Left kidney (tissue), 1 donor: ENCODE measurements at regions not wholly inside any gene's neighbourhood (a gene's known extent, or its start where the extent isn't known, plus 50 kb on each side); places are given as distances from the start of the nearest gene placed in this dataset.

Experiments used
- DNase-seq: peaks from one replicate; pipeline ENCODE4 v3.0.0-alpha.2; 2013

- DNase-seq, result no peak
These were observed 146.3 kb upstream of the RGMA start for GRCh38 chr15:93235269-93235668.

GRCh38 chr15:93233710-93234109, 144.7 kb upstream of the RGMA start:
- no peak for DNase-seq

- no peak for DNase-seq
These were observed 143.8 kb upstream of the RGMA start for GRCh38 chr15:93232845-93233244.

- DNase-seq, result no peak
These were observed 143.0 kb upstream of the RGMA start for GRCh38 chr15:93231994-93232393.

GRCh38 chr15:93231261-93231925, 142.4 kb upstream of the RGMA start:
- DNase-seq, result no peak

GRCh38 chr15:93228546-93228945, 139.5 kb upstream of the RGMA start:
- DNase-seq, result no peak

GRCh38 chr15:93223803-93224202, 134.8 kb upstream of the RGMA start:
- no peak for DNase-seq

GRCh38 chr15:93221759-93222158, 132.7 kb upstream of the RGMA start:
- DNase-seq, result no peak

GRCh38 chr15:93219859-93220420, 130.9 kb upstream of the RGMA start:
- DNase-seq, result no peak

GRCh38 chr15:93217343-93217742, 128.3 kb upstream of the RGMA start:
- peak; percentile 25 for DNase-seq

- DNase-seq, result no peak
These were observed 125.1 kb upstream of the RGMA start for GRCh38 chr15:93214106-93214505.

- DNase-seq, result no peak
These were observed 124.3 kb upstream of the RGMA start for GRCh38 chr15:93213281-93213680.

GRCh38 chr15:93212578-93212977, 123.6 kb upstream of the RGMA start:
- no peak for DNase-seq

GRCh38 chr15:93210995-93211394, 122.0 kb upstream of the RGMA start:
- DNase-seq, result no peak

- DNase-seq, result no peak
These were observed 120.9 kb upstream of the RGMA start for GRCh38 chr15:93209690-93210445.

GRCh38 chr15:93206893-93207292, 117.9 kb upstream of the RGMA start:
- no peak for DNase-seq

GRCh38 chr15:93205413-93205812, 116.4 kb upstream of the RGMA start:
- DNase-seq, result no peak

GRCh38 chr15:93203036-93203435, 114.0 kb upstream of the RGMA start:
- DNase-seq, result no peak

GRCh38 chr15:93202405-93202804, 113.4 kb upstream of the RGMA start:
- no peak for DNase-seq

GRCh38 chr15:93201940-93202339, 112.9 kb upstream of the RGMA start:
- no peak for DNase-seq

GRCh38 chr15:93200837-93201226, 111.8 kb upstream of the RGMA start:
- DNase-seq, result no peak

- no peak for DNase-seq
These were observed 111.2 kb upstream of the RGMA start for GRCh38 chr15:93200081-93200836.

GRCh38 chr15:93196135-93196670, 107.2 kb upstream of the RGMA start:
- no peak for DNase-seq
